ENCODE measurements at regions not wholly inside any gene's neighbourhood (a gene's known extent, or its start where the extent isn't known, plus 50 kb on each side); places are given as distances from the start of the nearest gene placed in this dataset.

- peak in 1 of 2 donors; percentile 64 for DNase-seq (ENCODE audit: low read depth in 2 of 2)
Observed at GRCh38 chr4:89166971-89167475, 55.7 kb downstream of the TIGD2 start.

GRCh38 chr4:89171176-89171805, 60.0 kb downstream of the TIGD2 start:
- no peak for DNase-seq (ENCODE audit: low read depth in 2 of 2)

GRCh38 chr4:89172865-89173264, 61.5 kb downstream of the TIGD2 start:
- no peak for DNase-seq (ENCODE audit: low read depth in 2 of 2)

GRCh38 chr4:89173336-89174090, 62.2 kb downstream of the TIGD2 start:
- no peak for DNase-seq (ENCODE audit: low read depth in 2 of 2)

- no peak for DNase-seq (ENCODE audit: low read depth in 2 of 2)
Observed at GRCh38 chr4:89174784-89175183, 63.5 kb downstream of the TIGD2 start.

- DNase-seq (ENCODE audit: low read depth in 2 of 2): no peak
Observed at GRCh38 chr4:89175611-89176010, 64.3 kb downstream of the TIGD2 start.

GRCh38 chr4:89177807-89178206, 66.5 kb downstream of the TIGD2 start:
- no peak for DNase-seq (ENCODE audit: low read depth in 2 of 2)

- no peak for DNase-seq (ENCODE audit: low read depth in 2 of 2)
Observed at GRCh38 chr4:89184407-89184806, 73.1 kb downstream of the TIGD2 start.
